ENCODE measurements at regions not wholly inside any gene's neighbourhood (a gene's known extent, or its start where the extent isn't known, plus 50 kb on each side); places are given as distances from the start of the nearest gene placed in this dataset.

GRCh38 chr13:94968757-94969086, 256.4 kb upstream of the SOX21 start:
- Histone ChIP-seq H3K79me2 (ENCODE audit: low read length) (no peaks in the 10 kb centered on the region), H2AFZ (ENCODE audit: low read length) (no peak overlapping the region), H3K4me2 (ENCODE audit: low read depth, low read length, poor library complexity, severe bottlenecking) (no peak overlapping the region), H3K36me3 (ENCODE audit: insufficient read depth, low read length) (no peaks in the 10 kb centered on the region), H3K9me3 (ENCODE audit: low read length) (no peaks in the 10 kb centered on the region), H3K9ac (ENCODE audit: low read length) (no peak overlapping the region), H4K20me1 (ENCODE audit: insufficient read depth, low read depth, low read length) (no peaks in the 10 kb centered on the region), H3K9me2 (replicated peaks; ENCODE audit: insufficient read depth, low read length) (no peaks in the 10 kb centered on the region), H3K27me3 (ENCODE audit: low read length) (no peaks in the 10 kb centered on the region), H3K27ac (ENCODE audit: low read length) (no peak overlapping the region), H3K4me3 (ENCODE audit: low read length) (no peak overlapping the region), H3K4me1 (ENCODE audit: low read length) (peaks cover 4% of the 10 kb centered on the region)
- no peak for DNase-seq

GRCh38 chr13:94968040-94968756, 255.9 kb upstream of the SOX21 start:
- no peaks in the 10 kb centered on the region for H3K9me3 ChIP-seq (ENCODE audit: low read length)
- H3K79me2 ChIP-seq (ENCODE audit: low read length) = no peaks in the 10 kb centered on the region
- peaks cover 4% of the 10 kb centered on the region for H3K4me1 ChIP-seq (ENCODE audit: low read length)
- no peaks in the 10 kb centered on the region for H3K9me2 ChIP-seq (replicated peaks; ENCODE audit: insufficient read depth, low read length)
- no peaks in the 10 kb centered on the region for H3K36me3 ChIP-seq (ENCODE audit: insufficient read depth, low read length)
- DNase-seq = no peak
- H3K27me3 ChIP-seq (ENCODE audit: low read length) = no peaks in the 10 kb centered on the region
- no peak overlapping the region for H3K27ac ChIP-seq (ENCODE audit: low read length)
- H3K4me2 ChIP-seq (ENCODE audit: low read depth, low read length, poor library complexity, severe bottlenecking) = no peak overlapping the region
- no peak overlapping the region for H2AFZ ChIP-seq (ENCODE audit: low read length)
- no peak overlapping the region for H3K4me3 ChIP-seq (ENCODE audit: low read length)
- no peaks in the 10 kb centered on the region for H4K20me1 ChIP-seq (ENCODE audit: insufficient read depth, low read depth, low read length)
- no peak overlapping the region for H3K9ac ChIP-seq (ENCODE audit: low read length)

DNA sequence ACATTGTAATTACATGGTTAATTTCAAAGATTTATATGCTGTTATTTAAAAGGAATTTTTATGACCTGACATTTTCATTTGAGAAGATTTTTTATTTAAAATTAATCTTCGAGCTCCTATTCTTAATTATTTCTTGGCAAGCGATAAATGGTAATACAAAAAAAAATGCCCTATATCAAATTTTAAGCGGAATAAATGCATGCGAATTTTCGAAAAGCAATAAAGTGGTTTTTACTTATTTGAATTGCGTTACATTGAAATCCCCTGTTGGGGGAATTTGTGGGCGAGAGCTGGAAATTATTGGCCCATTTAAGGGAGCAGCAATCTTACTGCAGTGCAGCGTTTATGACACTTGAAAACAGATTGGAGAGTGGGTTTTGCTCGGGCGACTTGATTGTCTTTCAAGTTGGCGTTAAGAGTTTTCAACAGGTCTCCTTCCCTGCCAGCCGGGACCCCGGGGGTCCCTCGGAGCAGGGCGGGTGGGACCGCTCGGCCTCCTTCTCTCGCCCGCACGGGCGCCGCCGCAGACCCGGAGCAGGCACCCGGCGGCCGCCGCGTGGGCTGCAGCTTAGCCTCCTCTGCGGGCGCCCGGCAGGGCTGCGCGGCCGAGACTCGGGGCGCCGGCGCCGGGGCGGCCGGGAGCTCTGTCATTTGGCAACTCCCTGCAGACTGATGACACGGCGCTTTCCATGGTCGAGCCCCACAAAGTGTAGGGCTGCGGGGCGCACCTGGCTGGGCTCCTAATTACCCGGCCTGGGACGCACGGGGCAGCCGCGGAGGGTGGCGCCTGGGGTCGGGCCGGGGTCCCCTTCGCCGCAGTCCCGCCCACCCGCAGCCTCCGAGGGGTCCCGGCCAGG, 255.1 kb upstream of the SOX21 start:
- no peaks in the 10 kb centered on the region for H3K9me3 ChIP-seq (ENCODE audit: low read length)
- H3K4me3 ChIP-seq (ENCODE audit: low read length) = no peak overlapping the region
- no peak overlapping the region for H2AFZ ChIP-seq (ENCODE audit: low read length)
- no peak overlapping the region for H3K4me2 ChIP-seq (ENCODE audit: low read depth, low read length, poor library complexity, severe bottlenecking)
- no peaks in the 10 kb centered on the region for H3K27me3 ChIP-seq (ENCODE audit: low read length)
- H3K9me2 ChIP-seq (replicated peaks; ENCODE audit: insufficient read depth, low read length) = no peaks in the 10 kb centered on the region
- H3K4me1 ChIP-seq (ENCODE audit: low read length) = peaks cover 4% of the 10 kb centered on the region
- no peak overlapping the region for H3K27ac ChIP-seq (ENCODE audit: low read length)
- no peak overlapping the region for H3K9ac ChIP-seq (ENCODE audit: low read length)
- no peaks in the 10 kb centered on the region for H4K20me1 ChIP-seq (ENCODE audit: insufficient read depth, low read depth, low read length)
- no peaks in the 10 kb centered on the region for H3K79me2 ChIP-seq (ENCODE audit: low read length)
- H3K36me3 ChIP-seq (ENCODE audit: insufficient read depth, low read length) = no peaks in the 10 kb centered on the region
- no peak for DNase-seq

DNA sequence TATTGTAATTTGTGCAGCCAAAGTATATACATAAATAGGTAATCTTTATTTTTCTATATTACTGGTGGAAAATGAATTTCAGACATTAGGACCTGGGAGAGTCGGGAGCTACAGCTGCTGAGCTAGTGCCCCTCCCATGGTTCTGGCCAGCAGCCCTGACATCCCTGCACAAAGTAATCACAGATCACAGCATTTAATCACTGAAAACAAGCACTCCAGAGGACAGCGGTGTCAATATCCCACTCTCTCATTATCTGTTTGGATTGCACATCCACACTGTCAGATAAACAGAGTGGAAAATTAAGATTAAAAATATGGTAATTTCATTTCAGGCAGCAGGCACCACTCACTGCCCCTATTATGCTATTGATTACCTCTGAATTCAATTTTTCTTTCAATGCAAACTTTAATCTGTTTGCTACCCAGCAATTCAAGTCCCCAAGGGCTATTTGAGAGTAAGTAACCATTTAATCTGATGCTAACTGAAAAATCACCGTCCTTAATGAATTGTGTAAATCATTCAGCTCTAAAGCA, 254.1 kb upstream of the SOX21 start:
- Histone ChIP-seq H3K4me2 (ENCODE audit: low read depth, low read length, poor library complexity, severe bottlenecking) (no peak overlapping the region), H3K9me2 (replicated peaks; ENCODE audit: insufficient read depth, low read length) (no peaks in the 10 kb centered on the region), H2AFZ (ENCODE audit: low read length) (no peak overlapping the region), H3K9ac (ENCODE audit: low read length) (no peak overlapping the region), H3K4me3 (ENCODE audit: low read length) (no peak overlapping the region), H3K79me2 (ENCODE audit: low read length) (no peaks in the 10 kb centered on the region), H4K20me1 (ENCODE audit: insufficient read depth, low read depth, low read length) (no peaks in the 10 kb centered on the region), H3K36me3 (ENCODE audit: insufficient read depth, low read length) (no peaks in the 10 kb centered on the region), H3K27me3 (ENCODE audit: low read length) (no peaks in the 10 kb centered on the region), H3K27ac (ENCODE audit: low read length) (no peak overlapping the region), H3K9me3 (ENCODE audit: low read length) (no peaks in the 10 kb centered on the region), H3K4me1 (ENCODE audit: low read length) (peaks cover 4% of the 10 kb centered on the region)
- DNase-seq = no peak

DNA sequence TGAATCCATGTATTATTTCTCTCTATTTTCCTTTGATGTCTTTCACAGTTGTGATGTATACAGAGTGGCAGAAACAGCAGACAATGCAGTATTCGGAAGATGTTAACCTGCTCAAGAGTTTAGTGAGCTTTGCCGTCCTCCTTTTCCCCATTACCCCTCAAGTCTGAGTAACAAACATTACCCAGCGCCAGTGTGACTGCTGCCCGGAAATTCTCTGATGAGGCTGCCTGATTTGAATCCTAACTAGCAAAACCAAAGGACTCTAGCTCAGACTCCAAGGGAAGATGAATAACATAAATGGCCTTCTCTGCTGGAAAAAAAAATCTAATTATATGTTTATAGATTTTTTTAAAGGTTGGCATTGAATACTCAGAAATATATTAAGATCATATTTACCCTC, 247.3 kb upstream of the SOX21 start:
- no peaks in the 10 kb centered on the region for H3K9me3 ChIP-seq (ENCODE audit: low read length)
- no peaks in the 10 kb centered on the region for H3K4me1 ChIP-seq (ENCODE audit: low read length)
- no peaks in the 10 kb centered on the region for H3K36me3 ChIP-seq (ENCODE audit: insufficient read depth, low read length)
- no peak overlapping the region for H3K27ac ChIP-seq (ENCODE audit: low read length)
- H2AFZ ChIP-seq (ENCODE audit: low read length) = no peak overlapping the region
- H3K79me2 ChIP-seq (ENCODE audit: low read length) = no peaks in the 10 kb centered on the region
- H4K20me1 ChIP-seq (ENCODE audit: insufficient read depth, low read depth, low read length) = no peaks in the 10 kb centered on the region
- no peak overlapping the region for H3K9ac ChIP-seq (ENCODE audit: low read length)
- no peak overlapping the region for H3K4me2 ChIP-seq (ENCODE audit: low read depth, low read length, poor library complexity, severe bottlenecking)
- no peak overlapping the region for H3K4me3 ChIP-seq (ENCODE audit: low read length)
- no peak for DNase-seq
- no peaks in the 10 kb centered on the region for H3K9me2 ChIP-seq (replicated peaks; ENCODE audit: insufficient read depth, low read length)
- no peaks in the 10 kb centered on the region for H3K27me3 ChIP-seq (ENCODE audit: low read length)

DNA sequence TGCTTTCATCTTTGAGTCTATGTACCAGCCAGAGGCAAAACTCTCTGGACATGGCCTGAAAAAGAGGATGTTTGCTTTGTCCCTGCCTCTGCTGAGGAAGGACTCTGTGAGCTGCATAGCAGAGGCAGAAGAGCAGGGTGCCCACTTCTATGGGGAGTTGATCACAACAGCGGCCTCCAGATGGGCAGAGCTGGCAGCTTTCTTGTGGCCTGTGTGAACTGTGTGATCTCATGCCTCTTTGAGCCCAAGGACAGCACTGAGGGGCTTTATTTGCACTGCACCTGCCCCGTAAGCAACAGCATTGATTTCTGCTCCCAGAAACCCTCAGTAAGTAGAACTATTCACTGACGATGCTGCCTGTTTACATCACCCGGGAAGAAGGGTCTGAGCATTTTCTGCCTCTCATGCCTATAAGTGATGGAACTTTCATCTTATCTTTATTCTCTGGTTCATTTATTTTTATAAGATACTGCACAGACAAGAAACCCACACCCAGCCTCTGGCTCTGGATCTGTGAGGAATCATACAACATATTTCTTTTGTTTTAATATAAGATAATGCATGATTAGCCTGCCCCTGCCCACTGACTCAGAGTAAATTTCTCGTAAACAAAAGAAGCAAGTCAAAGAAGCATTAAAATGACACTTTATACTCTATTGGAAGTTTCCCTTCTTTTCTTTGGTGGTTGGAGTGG, 244.2 kb upstream of the SOX21 start:
- no peaks in the 10 kb centered on the region for H3K9me2 ChIP-seq (replicated peaks; ENCODE audit: insufficient read depth, low read length)
- no peaks in the 10 kb centered on the region for H3K79me2 ChIP-seq (ENCODE audit: low read length)
- no peak overlapping the region for H2AFZ ChIP-seq (ENCODE audit: low read length)
- H3K36me3 ChIP-seq (ENCODE audit: insufficient read depth, low read length) = no peaks in the 10 kb centered on the region
- H3K27ac ChIP-seq (ENCODE audit: low read length) = no peak overlapping the region
- no peaks in the 10 kb centered on the region for H3K4me1 ChIP-seq (ENCODE audit: low read length)
- H3K9me3 ChIP-seq (ENCODE audit: low read length) = no peaks in the 10 kb centered on the region
- H3K4me3 ChIP-seq (ENCODE audit: low read length) = no peak overlapping the region
- no peak for DNase-seq
- H3K4me2 ChIP-seq (ENCODE audit: low read depth, low read length, poor library complexity, severe bottlenecking) = no peak overlapping the region
- no peaks in the 10 kb centered on the region for H3K27me3 ChIP-seq (ENCODE audit: low read length)
- no peak overlapping the region for H3K9ac ChIP-seq (ENCODE audit: low read length)
- no peaks in the 10 kb centered on the region for H4K20me1 ChIP-seq (ENCODE audit: insufficient read depth, low read depth, low read length)

DNA sequence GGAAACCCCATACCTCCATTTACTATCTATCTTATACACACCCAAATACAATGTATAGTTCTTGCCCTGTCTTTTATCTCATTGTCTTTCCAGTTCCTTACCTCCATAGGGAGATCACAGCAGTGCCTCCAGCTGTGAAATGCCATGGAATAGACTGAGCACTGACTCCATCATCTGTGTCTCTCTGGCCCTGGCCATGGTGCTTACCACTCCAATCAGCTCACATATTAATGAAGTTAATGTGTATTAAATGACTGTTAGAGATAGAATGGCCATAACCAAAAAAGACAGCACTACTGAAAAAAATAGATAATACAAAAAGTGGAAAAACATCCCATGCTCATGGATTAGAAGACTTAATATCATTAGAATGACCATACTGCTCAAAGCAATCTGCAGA, 240.4 kb upstream of the SOX21 start:
- Histone ChIP-seq H3K4me1 (ENCODE audit: low read length) (no peaks in the 10 kb centered on the region), H3K36me3 (ENCODE audit: insufficient read depth, low read length) (no peaks in the 10 kb centered on the region), H3K79me2 (ENCODE audit: low read length) (no peaks in the 10 kb centered on the region), H2AFZ (ENCODE audit: low read length) (no peak overlapping the region), H3K9me2 (replicated peaks; ENCODE audit: insufficient read depth, low read length) (no peaks in the 10 kb centered on the region), H4K20me1 (ENCODE audit: insufficient read depth, low read depth, low read length) (no peaks in the 10 kb centered on the region), H3K4me2 (ENCODE audit: low read depth, low read length, poor library complexity, severe bottlenecking) (no peak overlapping the region), H3K27me3 (ENCODE audit: low read length) (no peaks in the 10 kb centered on the region), H3K4me3 (ENCODE audit: low read length) (no peak overlapping the region), H3K27ac (ENCODE audit: low read length) (no peak overlapping the region), H3K9me3 (ENCODE audit: low read length) (no peaks in the 10 kb centered on the region), H3K9ac (ENCODE audit: low read length) (no peak overlapping the region)
- DNase-seq = no peak

GRCh38 chr13:94950303-94950702, 238.0 kb upstream of the SOX21 start:
- H3K9me3 ChIP-seq (ENCODE audit: low read length) = no peaks in the 10 kb centered on the region
- no peak overlapping the region for H3K4me3 ChIP-seq (ENCODE audit: low read length)
- H3K79me2 ChIP-seq (ENCODE audit: low read length) = no peaks in the 10 kb centered on the region
- H2AFZ ChIP-seq (ENCODE audit: low read length) = no peak overlapping the region
- DNase-seq = no peak
- no peaks in the 10 kb centered on the region for H3K36me3 ChIP-seq (ENCODE audit: insufficient read depth, low read length)
- H3K27ac ChIP-seq (ENCODE audit: low read length) = no peak overlapping the region
- H4K20me1 ChIP-seq (ENCODE audit: insufficient read depth, low read depth, low read length) = no peaks in the 10 kb centered on the region
- H3K9me2 ChIP-seq (replicated peaks; ENCODE audit: insufficient read depth, low read length) = no peaks in the 10 kb centered on the region
- H3K4me2 ChIP-seq (ENCODE audit: low read depth, low read length, poor library complexity, severe bottlenecking) = no peak overlapping the region
- no peak overlapping the region for H3K9ac ChIP-seq (ENCODE audit: low read length)
- H3K27me3 ChIP-seq (ENCODE audit: low read length) = no peaks in the 10 kb centered on the region
- no peaks in the 10 kb centered on the region for H3K4me1 ChIP-seq (ENCODE audit: low read length)

Data from Karpas-422 (cell line).